Liver (tissue), 8 donors: ENCODE measurements at regions not wholly inside any gene's neighbourhood (a gene's known extent, or its start where the extent isn't known, plus 50 kb on each side); places are given as distances from the start of the nearest gene placed in this dataset.

Source experiments
- DNase-seq: peaks from one replicate; pipeline ENCODE4 v3.0.0-alpha.2; 2017; ENCODE audit warnings: low spot score
- H3K27ac ChIP-seq, 2 donors: one replicate each; pipeline ENCODE4 v1.7.0; 2013; ENCODE audit warnings: inconsistent platforms in 2 of 2, low read length in 2 of 2, control low read depth in 1 of 2, low read depth in 1 of 2, mild to moderate bottlenecking in 1 of 2
- H3K27me3 ChIP-seq, 4 donors: one replicate each; pipeline versions ENCODE4 v1.6.1 to v1.7.0; 2013; ENCODE audit warnings: low read length in 3 of 4, inconsistent platforms in 1 of 4, mild to moderate bottlenecking in 1 of 4, moderate library complexity in 1 of 4; ENCODE audit not compliant: control insufficient read depth in 4 of 4, insufficient read depth in 4 of 4
- H3K36me3 ChIP-seq, 4 donors: one replicate each; pipeline versions ENCODE4 v1.6.1 to v1.7.0; 2013; ENCODE audit warnings: low read length in 3 of 4, mild to moderate bottlenecking in 3 of 4, low read depth in 1 of 4, moderate library complexity in 1 of 4; ENCODE audit not compliant: control insufficient read depth in 4 of 4, insufficient read depth in 3 of 4
- H3K4me1 ChIP-seq, 4 donors: one replicate each; pipeline versions ENCODE4 v1.6.1 to v1.7.0; 2013; ENCODE audit warnings: low read length in 3 of 4, mild to moderate bottlenecking in 3 of 4, moderate library complexity in 1 of 4; ENCODE audit not compliant: control insufficient read depth in 4 of 4, insufficient read depth in 4 of 4
- H3K4me3 ChIP-seq, 3 donors: one replicate each; pipeline versions ENCODE4 v1.6.1 to v1.7.0; 2013; ENCODE audit warnings: low read length in 3 of 3, control low read depth in 1 of 3, low read depth in 1 of 3, mild to moderate bottlenecking in 1 of 3
- H3K9ac ChIP-seq, 2 donors: one replicate each; pipeline ENCODE4 v1.7.0; 2013; ENCODE audit warnings: low read length in 2 of 2, mild to moderate bottlenecking in 2 of 2, moderate library complexity in 2 of 2, control low read depth in 1 of 2, low read depth in 1 of 2
- H3K9me3 ChIP-seq, 4 donors: one replicate each; pipeline versions ENCODE4 v1.6.1 to v1.7.0; 2013; ENCODE audit warnings: low read length in 3 of 4; ENCODE audit not compliant: control insufficient read depth in 4 of 4
- FOXA2 ChIP-seq: IDR thresholded peaks from 2 replicates; pipeline ENCODE4 v1.6.1; 2016; ENCODE audit warnings: antibody characterized with exemption
- GABPA ChIP-seq, 2 donors: IDR thresholded peaks in 1 of 2; conservative IDR thresholded peaks in 1 of 2; 2 replicates each; pipeline ENCODE4 v1.6.1; 2016; ENCODE audit warnings: antibody characterized with exemption in 2 of 2, mild to moderate bottlenecking in 1 of 2, moderate library complexity in 1 of 2
- HNF4A ChIP-seq, 2 donors: conservative IDR thresholded peaks; 2 replicates each; pipeline ENCODE4 v1.6.1; 2016; ENCODE audit warnings: antibody characterized with exemption in 2 of 2, mild to moderate bottlenecking in 2 of 2
- HNF4G ChIP-seq: IDR thresholded peaks from 2 replicates; pipeline ENCODE4 v1.6.1; 2016; ENCODE audit warnings: antibody characterized with exemption
- JUND ChIP-seq, 2 donors: IDR thresholded peaks; 2 replicates each; pipeline ENCODE4 v1.6.1; 2016; ENCODE audit warnings: antibody characterized with exemption in 2 of 2
- MAX ChIP-seq: IDR thresholded peaks from 2 replicates; pipeline ENCODE4 v1.6.1; 2016; ENCODE audit warnings: antibody characterized with exemption
- NR2F2 ChIP-seq: IDR thresholded peaks from 2 replicates; pipeline ENCODE4 v1.6.1; 2016; ENCODE audit warnings: antibody characterized with exemption
- RAD21 ChIP-seq, 2 donors: IDR thresholded peaks; 2 replicates each; pipeline ENCODE4 v1.6.1; 2016; ENCODE audit warnings: antibody characterized with exemption in 2 of 2, mild to moderate bottlenecking in 2 of 2
- REST ChIP-seq: IDR thresholded peaks from 2 replicates; pipeline ENCODE4 v1.6.1; 2016; ENCODE audit warnings: antibody characterized with exemption, mild to moderate bottlenecking
- RXRA ChIP-seq, 2 donors: IDR thresholded peaks; 2 replicates each; pipeline ENCODE4 v1.6.1; 2017 to 2018; ENCODE audit warnings: antibody characterized with exemption in 2 of 2, mild to moderate bottlenecking in 1 of 2
- SP1 ChIP-seq: IDR thresholded peaks from 2 replicates; pipeline ENCODE4 v1.6.1; 2018; ENCODE audit warnings: antibody characterized with exemption, mild to moderate bottlenecking
- TAF1 ChIP-seq: conservative IDR thresholded peaks from 2 replicates; pipeline ENCODE4 v1.6.1; 2016; ENCODE audit warnings: antibody characterized with exemption, mild to moderate bottlenecking
- YY1 ChIP-seq: IDR thresholded peaks from 2 replicates; pipeline ENCODE4 v1.6.1; 2016; ENCODE audit warnings: antibody characterized with exemption, mild to moderate bottlenecking
- ZBTB33 ChIP-seq: IDR thresholded peaks from 2 replicates; pipeline ENCODE4 v1.6.1; 2016; ENCODE audit warnings: antibody characterized with exemption
- WGBS: extraction: QIAGEN DNeasy Blood & Tissue Kit; methylation state at CpG from one replicate; pipeline ENCODE4 v1.1.7; 2013; 5-methylcytosine and 5-hydroxymethylcytosine counted together
- TF ChIP-seq, protein P1 (sequence below): IDR thresholded peaks from 2 replicates; pipeline ENCODE4 v1.6.1; 2016; ENCODE audit warnings: antibody characterized with exemption
- TF ChIP-seq, protein P2 (sequence below): fragments of 150-350 bp; IDR thresholded peaks from 2 replicates; pipeline ENCODE4 v1.5.1; 2017; ENCODE audit warnings: improper control_type of control experiment, low read depth, low read length; ENCODE audit not compliant: missing input control
- donor health status: healthy.
- donor health status: healthy.
- donor health status: healthy.
- donor health status: healthy.
- donor health status: healthy.

- Histone ChIP-seq H3K4me1 (peaks cover 0 to 13% (median 9%) of the 10 kb centered on the region in 4 donors), H3K4me3 (no peak overlapping the region), H3K36me3 (no peaks in the 10 kb centered on the region), H3K27ac (no peak overlapping the region), H3K9me3 (no peaks in the 10 kb centered on the region), H3K27me3 (no peaks in the 10 kb centered on the region), H3K9ac (no peak overlapping the region)
- 92% methylated on average over 7 of the region's 7 CpGs for WGBS
- DNase-seq: no peak
- TF ChIP-seq MAX (no peak), RAD21 (IDR thresholded peaks at IDR 0.05) (no peak), YY1 (no peak), HNF4A (conservative IDR thresholded peaks at IDR 0.05) (no peak), JUND (IDR thresholded peaks at IDR 0.05) (no peak), ZBTB33 (no peak), REST (no peak)
- TF ChIP-seq, protein P1, sequence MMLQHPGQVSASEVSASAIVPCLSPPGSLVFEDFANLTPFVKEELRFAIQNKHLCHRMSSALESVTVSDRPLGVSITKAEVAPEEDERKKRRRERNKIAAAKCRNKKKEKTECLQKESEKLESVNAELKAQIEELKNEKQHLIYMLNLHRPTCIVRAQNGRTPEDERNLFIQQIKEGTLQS: no peak
- TF ChIP-seq, protein P2, sequence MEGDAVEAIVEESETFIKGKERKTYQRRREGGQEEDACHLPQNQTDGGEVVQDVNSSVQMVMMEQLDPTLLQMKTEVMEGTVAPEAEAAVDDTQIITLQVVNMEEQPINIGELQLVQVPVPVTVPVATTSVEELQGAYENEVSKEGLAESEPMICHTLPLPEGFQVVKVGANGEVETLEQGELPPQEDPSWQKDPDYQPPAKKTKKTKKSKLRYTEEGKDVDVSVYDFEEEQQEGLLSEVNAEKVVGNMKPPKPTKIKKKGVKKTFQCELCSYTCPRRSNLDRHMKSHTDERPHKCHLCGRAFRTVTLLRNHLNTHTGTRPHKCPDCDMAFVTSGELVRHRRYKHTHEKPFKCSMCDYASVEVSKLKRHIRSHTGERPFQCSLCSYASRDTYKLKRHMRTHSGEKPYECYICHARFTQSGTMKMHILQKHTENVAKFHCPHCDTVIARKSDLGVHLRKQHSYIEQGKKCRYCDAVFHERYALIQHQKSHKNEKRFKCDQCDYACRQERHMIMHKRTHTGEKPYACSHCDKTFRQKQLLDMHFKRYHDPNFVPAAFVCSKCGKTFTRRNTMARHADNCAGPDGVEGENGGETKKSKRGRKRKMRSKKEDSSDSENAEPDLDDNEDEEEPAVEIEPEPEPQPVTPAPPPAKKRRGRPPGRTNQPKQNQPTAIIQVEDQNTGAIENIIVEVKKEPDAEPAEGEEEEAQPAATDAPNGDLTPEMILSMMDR: no peak
Measured at GRCh38 chr10:63723741-63724140, 202.5 kb downstream of the REEP3 start.

DNA sequence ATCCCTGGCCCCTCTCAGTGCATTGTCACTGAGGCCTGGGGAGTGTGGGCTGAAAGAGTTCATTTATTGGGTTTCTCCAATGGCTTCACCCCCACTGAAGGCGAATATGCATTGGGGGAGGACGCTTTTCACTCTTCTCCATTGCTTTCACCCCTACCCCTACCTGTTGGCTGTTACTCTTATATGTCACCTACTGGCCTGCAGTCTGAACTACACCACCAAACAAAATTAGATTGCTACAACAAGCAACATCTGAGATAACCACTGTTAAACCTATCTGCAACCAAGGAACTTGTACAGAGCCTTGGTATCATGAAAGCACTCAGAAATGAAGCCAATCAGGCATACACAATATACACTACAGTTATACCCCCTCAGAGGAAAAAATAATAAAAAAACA lies 203.7 kb downstream of the REEP3 start:
- Histone ChIP-seq H3K4me1 (peaks cover 0 to 6% (median 4%) of the 10 kb centered on the region in 4 donors), H3K27ac (no peak overlapping the region), H3K9me3 (no peaks in the 10 kb centered on the region), H3K4me3 (no peak overlapping the region), H3K27me3 (no peaks in the 10 kb centered on the region), H3K36me3 (no peaks in the 10 kb centered on the region), H3K9ac (no peak overlapping the region)
- 98% methylated on average over 2 of the region's 2 CpGs for WGBS
- DNase-seq: no peak
- no peak for TF ChIP-seq REST
- TF ChIP-seq JUND (IDR thresholded peaks at IDR 0.05): no peak
- no peak for TF ChIP-seq RXRA (IDR thresholded peaks at IDR 0.05)
- no peak for TF ChIP-seq NR2F2
- TF ChIP-seq, protein P2: no peak
- no peak for TF ChIP-seq MAX
- TF ChIP-seq FOXA2: no peak
- TF ChIP-seq HNF4A (conservative IDR thresholded peaks at IDR 0.05): no peak
- TF ChIP-seq TAF1: no peak
- no peak for TF ChIP-seq GABPA (IDR thresholded peaks at IDR 0.05 in 1 of 2, conservative IDR thresholded peaks at IDR 0.05 in 1 of 2)
- no peak for TF ChIP-seq SP1
- TF ChIP-seq HNF4G: no peak
